Fibroblast of skin of right quadriceps (primary cell): ENCODE measurements at regions not wholly inside any gene's neighbourhood (a gene's known extent, or its start where the extent isn't known, plus 50 kb on each side); places are given as distances from the start of the nearest gene placed in this dataset.
"Not testable (repeated sequence)": the region's sequence is repeated elsewhere in the genome, so short reads cannot be mapped to it uniquely, and the experiment has no call there.

Experiments used
- DNase-seq: peaks from one replicate; pipeline ENCODE4 v3.0.0-alpha.2; 2013

GRCh38 chr6:76764057-76764456, 691.6 kb upstream of the IMPG1 start:
- no peak for DNase-seq

- no peak for DNase-seq
Measured at GRCh38 chr6:76752841-76753240, 680.4 kb upstream of the IMPG1 start.

GRCh38 chr6:76745388-76745787, 672.9 kb upstream of the IMPG1 start:
- DNase-seq: not testable (repeated sequence)

- DNase-seq: not testable (repeated sequence)
Measured at GRCh38 chr6:76744151-76744720, 671.8 kb upstream of the IMPG1 start.

- DNase-seq: peak; percentile 6
Measured at GRCh38 chr6:76742919-76743318, 670.5 kb upstream of the IMPG1 start.

GRCh38 chr6:76719449-76719848, 647.0 kb upstream of the IMPG1 start:
- no peak for DNase-seq

- no peak for DNase-seq
Measured at GRCh38 chr6:76708641-76709331, 636.3 kb upstream of the IMPG1 start.

- DNase-seq: no peak
Measured at GRCh38 chr6:76707630-76708029, 635.2 kb upstream of the IMPG1 start.

GRCh38 chr6:76706631-76707030, 634.2 kb upstream of the IMPG1 start:
- DNase-seq: peak; percentile 40

GRCh38 chr6:76706086-76706485, 633.6 kb upstream of the IMPG1 start:
- no peak for DNase-seq

GRCh38 chr6:76703786-76704185, 631.3 kb upstream of the IMPG1 start:
- no peak for DNase-seq

GRCh38 chr6:76703285-76703684, 630.8 kb upstream of the IMPG1 start:
- DNase-seq: no peak

GRCh38 chr6:76702187-76702586, 629.7 kb upstream of the IMPG1 start:
- DNase-seq: no peak

GRCh38 chr6:76701610-76702009, 629.1 kb upstream of the IMPG1 start:
- DNase-seq: no peak

GRCh38 chr6:76697585-76697984, 625.1 kb upstream of the IMPG1 start:
- peak; percentile 25 for DNase-seq

GRCh38 chr6:76694795-76695194, 622.3 kb upstream of the IMPG1 start:
- no peak for DNase-seq

- peak; percentile 9 for DNase-seq
Measured at GRCh38 chr6:76684875-76685274, 612.4 kb upstream of the IMPG1 start.

- no peak for DNase-seq
Measured at GRCh38 chr6:76683985-76684384, 611.5 kb upstream of the IMPG1 start.

- no peak for DNase-seq
Measured at GRCh38 chr6:76682842-76683241, 610.4 kb upstream of the IMPG1 start.

GRCh38 chr6:76681781-76682180, 609.3 kb upstream of the IMPG1 start:
- no peak for DNase-seq

- no peak for DNase-seq
Measured at GRCh38 chr6:76677017-76677416, 604.6 kb upstream of the IMPG1 start.

GRCh38 chr6:76671751-76672150, 599.3 kb upstream of the IMPG1 start:
- DNase-seq: no peak

GRCh38 chr6:76644231-76644630, 571.8 kb upstream of the IMPG1 start:
- no peak for DNase-seq

GRCh38 chr6:76639941-76640340, 567.5 kb upstream of the IMPG1 start:
- no peak for DNase-seq

GRCh38 chr6:76634695-76635094, 562.2 kb upstream of the IMPG1 start:
- DNase-seq: no peak
